GM10248 (cell line): ENCODE measurements at regions not wholly inside any gene's neighbourhood (a gene's known extent, or its start where the extent isn't known, plus 50 kb on each side); places are given as distances from the start of the nearest gene placed in this dataset.

ENCODE experiments used
- CTCF ChIA-PET: fragments of 300-600 bp; sonication (Branson Sonifier 250); formaldehyde crosslinking; extraction: SDS; loops from one replicate; lab custom pipeline; 2021; ENCODE audit warnings: antibody characterized with exemption; lab: Yijun Ruan, JAX
- POLR2A ChIA-PET: fragments of 350-650 bp; sonication (Branson Sonifier 250); formaldehyde crosslinking; extraction: SDS; loops from one replicate; lab custom pipeline; 2020; ENCODE audit warnings: antibody characterized with exemption; lab: Yijun Ruan, JAX
- DNase-seq: peaks from one replicate; pipeline ENCODE4 v3.0.0; 2012; ENCODE audit errors: extremely low spot score
- CTCF ChIP-seq: IDR thresholded peaks from 2 replicates; pipeline ENCODE4 v1.5.1; 2012; ENCODE audit warnings: mild to moderate bottlenecking, low read depth; ENCODE audit errors: extremely low read depth, missing control alignments, control extremely low read depth

DNA sequence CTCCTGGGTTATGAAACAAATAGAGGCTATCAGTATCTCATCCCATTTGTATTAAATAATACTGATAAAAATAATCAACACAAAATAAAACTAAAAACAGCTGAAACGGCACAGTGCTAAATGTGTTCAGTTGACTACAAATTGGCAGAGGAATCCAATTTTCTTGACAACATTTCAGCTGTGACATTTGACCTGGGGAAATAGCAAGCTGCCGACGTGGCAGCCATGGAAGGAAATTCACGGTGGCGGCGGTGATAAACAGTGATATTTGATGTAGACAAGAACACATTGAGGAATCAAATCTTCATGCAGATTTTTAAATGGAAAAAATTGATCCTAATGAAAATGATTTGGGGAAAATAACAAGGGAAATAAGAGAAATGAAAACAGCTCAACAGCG, 159.1 kb upstream of the RTL1 start:
- ChIA-PET CTCF (interaction anchor here (1.0 kb wide), 1 partner anchor 12 kb away, joined by 3 read pairs; no protein-coding TSS in a partner anchor), POLR2A (no interaction called here)
- no peak for DNase-seq
- TF ChIP-seq CTCF: no peak

DNA sequence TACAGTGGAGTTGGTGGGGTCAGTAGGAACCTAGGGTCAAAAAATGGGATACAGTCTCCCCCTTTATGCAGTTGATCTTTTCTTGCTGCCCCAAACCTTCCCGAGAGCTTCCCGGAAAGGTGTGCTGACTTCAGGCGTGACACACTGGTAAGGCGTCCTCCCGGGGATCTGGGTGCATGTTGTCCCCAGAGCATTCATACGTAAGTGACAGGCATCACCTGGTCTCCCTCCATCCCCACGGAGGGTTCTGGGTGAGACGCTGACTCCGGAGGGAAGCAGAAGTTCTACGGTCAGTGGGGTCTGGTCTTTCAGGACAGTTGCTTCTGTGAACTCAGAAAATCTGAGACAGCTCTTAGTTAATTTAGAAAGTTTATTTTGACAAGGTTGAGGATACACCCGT, 159.6 kb upstream of the RTL1 start:
- no peak for DNase-seq
- CTCF ChIA-PET: interaction anchor here (1.0 kb wide), 1 partner anchor 12 kb away, joined by 3 read pairs; no protein-coding TSS in a partner anchor
- no peak for TF ChIP-seq CTCF
- POLR2A ChIA-PET: no interaction called here

DNA sequence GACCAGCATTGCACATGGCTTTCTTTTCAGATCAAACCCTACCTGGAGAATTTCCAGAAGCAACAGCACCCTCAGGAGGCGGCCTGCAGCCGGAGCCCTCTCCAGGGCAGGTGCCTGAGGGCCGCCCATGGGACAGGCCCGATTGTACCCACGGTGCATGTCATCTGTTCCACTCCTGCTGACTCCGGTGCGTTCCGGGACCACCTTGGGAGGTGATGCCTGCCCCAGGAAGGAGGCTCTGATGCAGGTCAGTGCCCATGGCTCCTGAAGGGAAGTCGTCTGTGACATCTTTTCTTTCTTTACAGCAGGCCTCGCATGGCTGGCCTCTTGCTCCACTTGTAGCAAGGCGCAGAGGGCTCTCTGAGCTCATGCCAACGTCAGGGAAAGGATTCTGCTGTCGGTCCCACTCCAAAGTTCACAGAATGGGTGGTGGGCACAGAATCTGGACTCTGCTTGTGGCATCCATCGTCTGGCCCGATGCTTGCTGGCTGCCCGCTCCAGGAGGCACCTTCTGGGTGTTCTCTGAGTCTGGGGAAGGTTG, 160.7 kb upstream of the RTL1 start:
- CTCF ChIA-PET: no interaction called here
- POLR2A ChIA-PET: no interaction called here
- DNase-seq: no peak
- no peak for TF ChIP-seq CTCF

DNA sequence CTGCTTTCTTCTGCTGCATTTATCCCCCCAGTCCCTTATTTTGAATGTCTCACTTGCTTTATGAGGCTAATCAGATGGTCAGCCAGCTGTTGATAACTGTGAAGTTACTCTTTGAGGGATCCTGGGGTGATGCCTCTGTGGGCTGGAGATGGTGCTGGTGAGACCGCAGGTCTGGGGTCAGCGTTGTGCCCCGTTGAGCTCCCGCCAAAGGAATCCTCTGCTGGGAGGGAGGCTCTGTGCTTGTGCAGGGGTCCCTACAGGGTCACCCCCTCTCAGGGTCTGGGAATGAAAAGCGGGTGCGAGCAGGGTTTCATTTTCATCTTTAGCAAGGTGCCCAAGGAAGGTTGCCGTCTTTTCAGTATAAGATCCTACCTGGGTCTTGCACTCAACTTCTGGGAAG, 161.2 kb upstream of the RTL1 start:
- ChIA-PET POLR2A (no interaction called here), CTCF (no interaction called here)
- TF ChIP-seq CTCF: no peak
- no peak for DNase-seq

- ChIA-PET CTCF (no interaction called here), POLR2A (no interaction called here)
- no peak for DNase-seq
- TF ChIP-seq CTCF: no peak
These were observed 161.7 kb upstream of the RTL1 start for GRCh38 chr14:101065246-101065645.

- CTCF ChIA-PET: no interaction called here
These were observed 162.5 kb upstream of the RTL1 start for GRCh38 chr14:101065696-101066694.

More at GRCh38 chr14:101065696-101066694, 162.5 kb upstream of the RTL1 start:
- POLR2A ChIA-PET: no interaction called here
- TF ChIP-seq CTCF: no peak
- no peak for DNase-seq
